LoVo (cell line): ENCODE measurements at regions not wholly inside any gene's neighbourhood (a gene's known extent, or its start where the extent isn't known, plus 50 kb on each side); places are given as distances from the start of the nearest gene placed in this dataset.

ENCODE experiments used
- DNase-seq: peaks from one replicate; pipeline ENCODE4 v3.0.0-alpha.2; 2016; ENCODE audit warnings: low spot score

DNA sequence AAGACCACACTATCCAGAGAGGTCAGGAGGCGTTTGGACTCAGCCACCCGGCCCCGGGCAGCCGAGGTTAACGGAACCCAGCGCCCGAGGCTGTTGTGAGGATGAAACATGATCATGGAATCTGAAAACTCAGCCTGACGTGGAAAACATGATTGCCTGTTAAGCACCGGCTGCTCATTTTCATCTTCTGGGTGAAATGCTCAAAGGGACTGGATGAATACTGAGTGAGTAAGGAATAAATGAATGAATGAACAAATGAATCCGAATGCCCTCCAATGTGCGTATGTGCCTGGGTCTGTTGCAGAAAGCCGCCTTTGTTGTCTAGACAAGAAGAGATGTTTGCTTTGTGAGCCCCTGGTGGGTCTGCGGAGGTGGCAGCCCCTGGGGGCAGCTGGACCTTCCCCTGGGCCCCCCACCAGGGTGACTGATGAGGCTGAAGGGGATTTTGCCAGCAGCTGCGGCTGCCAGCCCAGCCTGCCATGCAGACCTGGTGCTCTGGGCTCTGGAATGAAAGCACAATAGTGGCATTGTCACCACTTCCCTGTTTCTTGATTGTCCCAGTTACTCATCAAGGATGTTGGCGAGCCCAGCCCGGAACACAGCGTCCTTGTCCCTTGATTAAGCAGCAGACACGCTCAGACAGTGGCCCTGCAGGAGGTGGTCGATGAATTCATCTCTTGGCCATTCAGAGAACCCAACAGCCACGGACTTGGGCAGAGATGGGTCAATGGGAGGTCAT lies 211.1 kb downstream of the ANKRD60 start:
- peak; percentile 57 for DNase-seq

DNA sequence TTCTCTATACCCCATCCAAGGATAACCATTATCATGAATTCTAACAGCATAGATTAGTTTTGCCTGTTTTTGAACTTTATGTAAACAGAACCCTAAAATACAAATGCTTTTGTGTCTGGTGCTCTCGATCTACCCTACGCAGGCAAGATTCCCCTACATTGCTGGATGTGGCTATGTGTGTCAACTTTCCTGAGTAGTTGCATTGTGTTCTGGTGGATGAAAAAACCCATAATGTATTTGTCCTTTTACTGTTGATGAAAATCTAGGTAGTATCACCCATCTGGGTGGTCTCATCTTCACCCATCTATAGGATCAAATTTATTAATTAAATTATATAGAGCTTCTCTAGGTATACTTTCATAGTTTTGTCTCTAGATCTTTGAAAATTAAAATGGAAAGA lies 211.7 kb downstream of the ANKRD60 start:
- DNase-seq = no peak

DNA sequence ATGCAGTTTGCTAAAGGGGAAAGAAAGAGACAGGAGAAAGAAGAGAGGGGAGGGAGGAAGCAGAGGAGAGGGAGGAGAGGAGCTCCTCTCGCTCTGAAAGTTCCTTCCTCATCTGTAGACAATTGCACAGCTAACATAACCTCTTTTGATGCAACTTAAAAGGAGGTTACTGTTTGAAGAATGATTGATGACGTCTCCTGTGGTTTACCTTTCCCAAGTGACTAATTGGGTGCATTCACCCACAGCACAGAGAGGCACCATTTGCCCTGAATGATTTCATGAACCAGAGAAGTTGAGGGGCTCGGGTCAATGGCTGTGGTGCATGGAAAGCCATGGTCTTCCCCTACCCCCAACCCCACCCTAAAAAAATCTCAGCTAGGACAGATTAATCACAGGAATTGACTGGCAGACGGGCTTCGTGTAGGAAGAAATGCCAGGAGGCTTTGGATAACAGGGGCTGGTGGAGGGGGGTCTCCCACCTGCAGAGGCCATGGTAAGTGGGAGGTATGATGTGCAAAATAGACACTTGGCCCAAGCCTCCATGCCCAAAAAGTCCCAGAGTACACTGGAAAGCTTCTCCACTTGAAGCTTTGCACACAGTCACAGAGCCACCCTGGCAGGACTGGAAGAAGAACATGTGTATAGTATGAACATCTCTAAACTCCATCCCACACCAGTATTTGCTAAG lies 213.7 kb downstream of the ANKRD60 start:
- peak; percentile 23 for DNase-seq

- DNase-seq = no peak
Observed at GRCh38 chr20:58012731-58013510, 215.5 kb downstream of the ANKRD60 start.

GRCh38 chr20:58011947-58012610 lies 216.4 kb downstream of the ANKRD60 start:
- DNase-seq = no peak

GRCh38 chr20:58011106-58011946 lies 217.1 kb downstream of the ANKRD60 start:
- DNase-seq = no peak

DNA sequence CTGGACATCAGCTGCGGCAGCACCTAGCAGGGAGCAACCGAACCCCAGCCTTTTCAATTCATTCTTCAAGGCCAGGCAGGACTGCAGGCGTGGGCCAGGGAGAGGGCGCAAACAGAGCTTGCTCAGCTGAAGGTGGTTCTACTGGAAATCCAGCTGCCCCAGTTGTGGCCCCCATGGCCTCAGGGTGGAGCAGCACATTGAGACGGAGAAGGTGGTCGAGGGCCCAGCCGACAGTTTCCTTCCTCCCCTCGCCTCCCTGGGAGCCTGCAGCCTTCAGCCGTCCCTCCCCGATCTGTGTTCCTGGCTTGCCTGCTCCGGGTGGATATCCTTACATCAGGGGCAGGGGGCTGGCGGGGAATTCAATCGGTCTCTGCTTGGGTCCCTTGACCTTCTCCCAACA lies 217.8 kb downstream of the ANKRD60 start:
- no peak for DNase-seq

GRCh38 chr20:58010186-58010585 lies 218.3 kb downstream of the ANKRD60 start:
- no peak for DNase-seq

GRCh38 chr20:58008866-58009265 lies 219.6 kb downstream of the ANKRD60 start:
- no peak for DNase-seq

- DNase-seq = no peak
Observed at GRCh38 chr20:58008413-58008812, 220.0 kb downstream of the ANKRD60 start.

- DNase-seq = no peak
Observed at GRCh38 chr20:58007947-58008346, 220.5 kb downstream of the ANKRD60 start.

- DNase-seq = no peak
Observed at GRCh38 chr20:58006346-58007316, 221.8 kb downstream of the ANKRD60 start.

GRCh38 chr20:58005581-58006345 lies 222.7 kb downstream of the ANKRD60 start:
- no peak for DNase-seq

- DNase-seq = no peak
Observed at GRCh38 chr20:58004900-58005299, 223.6 kb downstream of the ANKRD60 start.

GRCh38 chr20:58004146-58004545 lies 224.3 kb downstream of the ANKRD60 start:
- DNase-seq = no peak

DNA sequence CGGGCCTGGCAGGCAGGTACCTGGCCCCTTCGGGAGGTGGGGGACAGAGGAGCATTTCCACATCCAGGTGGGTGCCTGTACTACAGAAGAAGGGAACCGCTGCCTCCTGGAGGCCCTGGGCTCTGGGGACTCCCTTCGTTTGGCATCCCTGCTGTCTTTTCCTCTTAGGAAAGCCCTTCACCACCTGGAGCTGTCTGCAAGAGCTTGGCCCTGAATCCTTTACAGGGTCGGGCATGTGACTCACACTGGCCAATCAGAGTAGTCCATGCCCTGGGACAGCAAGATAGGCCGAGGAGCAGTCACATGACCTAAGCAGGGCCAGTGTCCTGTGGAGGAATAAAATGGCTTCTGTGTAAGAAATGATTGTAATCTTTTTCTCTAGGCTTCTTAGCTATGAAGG lies 224.9 kb downstream of the ANKRD60 start:
- DNase-seq = no peak

DNA sequence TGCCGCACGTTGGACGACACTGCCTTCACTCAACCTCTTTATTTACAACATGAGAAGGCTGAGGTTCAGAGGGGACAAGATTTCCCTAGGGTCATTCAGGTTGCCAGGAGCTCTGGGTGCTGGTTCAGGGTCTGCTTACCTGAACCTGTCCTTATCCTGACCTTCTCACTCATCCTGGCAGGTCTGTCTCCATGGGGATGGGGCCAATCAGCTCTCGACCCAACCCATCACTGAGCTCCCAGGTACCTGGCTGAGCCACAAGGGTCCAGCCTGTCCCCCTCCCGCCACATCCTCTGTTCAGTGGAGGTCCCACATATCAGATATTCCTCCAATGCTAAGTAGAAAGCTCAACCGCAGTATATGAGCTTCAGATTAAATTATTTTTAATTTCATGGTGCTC lies 225.6 kb downstream of the ANKRD60 start:
- no peak for DNase-seq

DNA sequence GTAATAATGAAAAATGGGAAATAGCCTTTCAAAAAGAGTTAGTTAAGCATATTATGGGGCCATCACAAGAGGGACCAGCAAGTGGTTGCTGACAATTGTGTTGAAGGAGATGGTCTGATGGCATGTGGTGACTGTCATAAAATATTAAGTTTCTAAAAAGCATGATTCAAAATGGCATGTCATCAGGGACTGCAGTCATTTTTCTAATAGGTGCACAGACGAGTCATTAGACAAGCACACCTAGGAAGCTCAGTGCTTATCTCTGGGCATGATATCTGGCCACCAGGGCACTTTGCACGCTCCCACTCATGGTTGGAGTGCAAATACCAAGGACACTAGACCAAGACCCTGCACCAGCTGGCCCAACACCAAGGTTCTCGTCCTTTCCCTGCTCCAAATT lies 226.5 kb downstream of the ANKRD60 start:
- no peak for DNase-seq

GRCh38 chr20:58001381-58001780 lies 227.1 kb downstream of the ANKRD60 start:
- DNase-seq = no peak

DNA sequence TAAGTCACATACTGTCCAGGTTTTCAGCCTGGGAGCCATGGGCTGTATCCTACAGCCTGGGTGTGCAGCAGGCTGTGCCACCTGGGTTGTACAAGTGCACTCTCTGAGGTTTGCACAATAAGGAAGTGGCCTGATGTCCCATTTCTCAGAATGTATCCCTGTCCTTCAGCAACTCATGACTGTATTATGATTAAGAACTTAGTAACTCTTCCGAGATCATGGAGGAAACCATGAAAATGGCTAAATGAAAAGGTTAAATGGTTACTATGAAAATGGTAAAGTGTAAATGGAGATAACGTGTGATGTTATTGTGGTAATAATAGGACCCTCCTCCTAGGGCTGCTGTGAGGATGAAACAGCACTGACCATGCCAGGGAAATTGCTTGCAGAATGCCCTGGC lies 227.6 kb downstream of the ANKRD60 start:
- DNase-seq = no peak
